Spleen (tissue), 7 donors: ENCODE measurements at regions not wholly inside any gene's neighbourhood (a gene's known extent, or its start where the extent isn't known, plus 50 kb on each side); places are given as distances from the start of the nearest gene placed in this dataset.

ENCODE experiments used
- CTCF ChIP-seq, 11 experiments: fragments of 200-600 bp in 7 of 11; fragments of 450-650 bp in 4 of 11; sonication (generic) in 4 of 11; IDR thresholded peaks in 8 of 11; conservative IDR thresholded peaks in 3 of 11; 1 replicate in 7 of 11; 2 replicates in 4 of 11; pipeline versions ENCODE4 v1.4.0 to v1.8.0; 2016 to 2021; ENCODE audit warnings: antibody characterized with exemption in 11 of 11, inconsistent platforms in 4 of 11, mild to moderate bottlenecking in 1 of 11
- POLR2A ChIP-seq, 3 donors: fragments of 450-650 bp; IDR thresholded peaks; one replicate each; pipeline ENCODE4 v1.5.1; 2017; ENCODE audit warnings: antibody characterized with exemption in 3 of 3, mild to moderate bottlenecking in 1 of 3
- donor health status: DM: no; HTN: no; CAD: no; lungs with moderate emphysema.
- donor health status: DM: no; HTN: no; CAD: no.
- donor health status: DM: no; HTN: no; CAD: no.

- TF ChIP-seq CTCF (IDR thresholded peaks at IDR 0.05 in 8 of 11, conservative IDR thresholded peaks at IDR 0.05 in 3 of 11), result no peak
- no peak for TF ChIP-seq POLR2A (IDR thresholded peaks at IDR 0.05)
Observed at GRCh38 chr13:112207129-112207528, 140.2 kb downstream of the SOX1 start.
